HuH-7 (cell line): ENCODE measurements at regions not wholly inside any gene's neighbourhood (a gene's known extent, or its start where the extent isn't known, plus 50 kb on each side); places are given as distances from the start of the nearest gene placed in this dataset.
"Not testable (repeated sequence)": the region's sequence is repeated elsewhere in the genome, so short reads cannot be mapped to it uniquely, and the experiment has no call there.

Experiments
- DNase-seq: peaks from one replicate; pipeline ENCODE4 v3.0.0; 2011; ENCODE audit warnings: low spot score

DNA sequence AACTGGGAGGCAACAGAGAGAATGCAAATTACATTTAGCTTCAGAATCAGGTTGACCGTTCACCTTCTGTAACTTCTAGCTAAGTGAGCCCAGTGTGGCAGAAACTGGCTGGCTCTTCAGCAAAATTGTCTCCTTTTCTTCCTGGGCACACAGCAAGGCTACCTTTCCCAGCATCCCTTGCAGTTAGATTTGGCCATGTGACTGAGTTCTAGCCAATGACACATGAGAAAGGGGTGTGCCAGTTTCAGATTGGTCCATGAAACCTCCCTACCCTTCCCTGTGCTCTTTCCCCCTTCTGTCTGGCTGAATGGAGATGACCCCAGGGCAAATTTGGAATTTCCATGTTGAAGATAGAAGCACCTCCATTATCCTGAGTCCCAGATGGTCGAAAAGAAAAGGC is 72.5 kb upstream of the SMIM23 start:
- DNase-seq: no peak

- no peak for DNase-seq
Observed at GRCh38 chr5:171714261-171714660, 71.4 kb upstream of the SMIM23 start.

GRCh38 chr5:171714851-171715250 is 70.8 kb upstream of the SMIM23 start:
- DNase-seq: no peak

DNA sequence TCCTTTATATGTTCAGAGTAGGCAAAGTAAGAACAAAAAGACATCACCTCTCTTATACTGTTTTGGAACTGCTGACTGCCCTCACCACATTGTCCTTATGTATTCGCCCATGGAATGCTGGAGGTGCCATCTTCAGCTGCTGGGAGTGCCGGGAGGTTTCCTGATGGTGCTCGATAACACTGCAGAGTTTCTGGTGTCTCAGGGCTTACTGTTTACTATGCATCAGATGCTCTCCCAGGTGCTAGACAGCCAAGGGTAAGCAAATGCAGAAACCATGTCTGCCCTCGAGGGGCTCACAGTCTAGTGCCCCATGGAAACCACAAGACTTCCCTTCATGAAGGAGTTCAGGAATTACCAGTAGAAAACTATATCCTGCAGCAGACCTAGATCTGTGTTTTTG is 70.1 kb upstream of the SMIM23 start:
- DNase-seq: no peak

- DNase-seq: no peak
Observed at GRCh38 chr5:171720086-171720485, 65.5 kb upstream of the SMIM23 start.

DNA sequence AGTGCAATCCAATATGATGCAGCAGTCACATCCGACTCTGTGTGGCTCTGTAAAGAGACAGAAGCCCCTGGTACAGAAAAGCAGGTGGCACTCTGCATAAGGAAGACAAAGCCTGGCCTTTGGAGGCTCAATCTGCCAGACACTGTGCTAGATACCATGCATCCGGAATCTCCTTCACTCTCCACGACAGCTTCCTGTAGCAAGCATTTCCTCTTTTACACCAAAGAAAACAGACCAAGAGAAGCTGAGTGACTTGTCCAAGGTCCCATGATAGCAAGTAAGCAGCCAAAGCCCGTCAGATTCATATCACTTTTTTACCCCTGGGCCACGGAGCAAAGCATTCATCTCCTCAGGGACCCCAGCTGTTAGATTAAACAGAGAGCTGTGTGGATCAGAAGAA is 64.2 kb upstream of the SMIM23 start:
- no peak for DNase-seq

DNA sequence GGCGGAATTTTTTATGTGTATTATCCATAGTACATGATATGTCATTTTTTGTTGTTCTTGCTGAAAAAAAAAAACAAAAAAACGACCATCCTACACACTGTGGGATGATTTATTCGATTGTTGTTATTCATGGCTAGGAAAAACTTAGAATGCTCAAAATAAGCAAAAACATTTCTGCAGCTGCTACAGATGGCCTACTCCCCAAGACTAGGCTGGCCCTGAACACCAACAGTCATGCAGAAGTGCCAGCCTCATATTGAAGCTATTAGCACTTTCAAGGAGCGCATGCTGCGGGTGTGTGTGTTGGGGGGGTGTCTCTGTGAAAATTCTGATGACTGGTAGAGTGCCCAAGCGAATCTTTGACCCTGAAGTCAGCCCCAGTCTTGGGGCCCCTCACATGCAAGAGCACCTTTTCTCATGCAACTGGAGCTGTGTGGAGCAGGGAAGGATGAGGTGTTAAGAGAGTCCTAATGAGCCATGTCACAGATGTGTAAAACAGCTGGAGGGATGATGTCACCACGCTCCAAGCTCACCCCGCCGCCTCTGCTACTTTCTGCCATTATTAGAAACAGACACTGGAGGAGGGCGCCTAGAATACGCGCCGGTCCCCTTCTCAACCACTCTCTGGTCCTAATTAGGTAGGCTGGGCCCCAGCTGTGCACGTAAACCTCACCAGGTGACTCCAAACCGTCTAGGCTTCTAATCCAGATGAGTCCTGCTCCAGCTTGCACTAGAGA is 61.0 kb upstream of the SMIM23 start:
- DNase-seq: no peak

GRCh38 chr5:171725205-171725601 is 60.4 kb upstream of the SMIM23 start:
- DNase-seq: no peak

- DNase-seq: not testable (repeated sequence)
Observed at GRCh38 chr5:171726819-171727218, 58.8 kb upstream of the SMIM23 start.

DNA sequence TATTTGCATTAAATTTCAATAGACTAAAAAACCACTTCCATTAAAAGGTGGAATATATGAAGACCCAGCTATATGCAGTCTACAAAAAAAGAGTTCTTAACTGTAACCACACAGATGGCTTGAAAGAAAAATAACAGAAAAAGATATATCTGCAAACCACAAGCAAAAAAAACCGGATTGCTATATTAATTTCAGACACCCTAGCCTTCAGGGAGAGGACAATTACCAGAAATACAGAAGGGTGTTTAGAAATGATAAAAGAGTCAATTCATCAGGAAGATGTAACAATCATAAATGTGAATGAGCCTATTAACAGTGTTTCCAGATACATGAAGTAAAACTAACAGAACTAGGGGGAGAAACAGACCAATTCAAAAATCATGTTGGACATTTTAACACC is 56.9 kb upstream of the SMIM23 start:
- DNase-seq: no peak
